ENCODE measurements at regions not wholly inside any gene's neighbourhood (a gene's known extent, or its start where the extent isn't known, plus 50 kb on each side); places are given as distances from the start of the nearest gene placed in this dataset.

- H3K27me3 Mint-ChIP-seq: peaks cover 2% of the 10 kb centered on the region
- H3K4me1 ChIP-seq (ENCODE audit: control insufficient read depth in 2 of 2, insufficient read depth in 2 of 2, low read length in 2 of 2): no peaks in the 10 kb centered on the region
- H3K4me2 ChIP-seq (replicated peaks; ENCODE audit: low read depth, low read length, poor library complexity, severe bottlenecking): no peak overlapping the region
- H3K9me3 ChIP-seq (ENCODE audit: control extremely low read depth in 1 of 3, control insufficient read depth in 2 of 3, insufficient read depth in 1 of 3, low read length in 2 of 3): no peaks in the 10 kb centered on the region
- H3K4me1 Mint-ChIP-seq: no peaks in the 10 kb centered on the region
- ATAC-seq (ENCODE audit: low read depth) (no peak), DNase-seq (no peak)
- TF ChIP-seq EZH2 (IDR thresholded peaks at IDR 0.05; ENCODE audit: borderline replicate concordance, insufficient read depth, low read depth, low read length, poor library complexity, severe bottlenecking): no peak
- no peak for TF ChIP-seq CTCF (IDR thresholded peaks at IDR 0.05)
- WGBS (ENCODE audit: insufficient coverage): no CpG with 5 or more reads among the region's 1 CpG
- H2AFZ ChIP-seq (ENCODE audit: insufficient read depth, low read depth, low read length, poor library complexity, severe bottlenecking): no peak overlapping the region
- no peak overlapping the region for H3K27ac Mint-ChIP-seq
- POLR2A ChIA-PET: no interaction called here
- H3K79me2 ChIP-seq (ENCODE audit: control insufficient read depth, insufficient read depth, low read length): no peaks in the 10 kb centered on the region
- intact Hi-C loops (cut with micrococcal nuclease): no loop called here
- no peak overlapping the region for H3K4me3 ChIP-seq (ENCODE audit: control extremely low read depth in 1 of 5, extremely low read depth in 1 of 5, insufficient read depth in 1 of 5, low read depth in 2 of 5, low read length in 4 of 5)
- H3K27ac ChIP-seq (ENCODE audit: low read length in 2 of 2): no peak overlapping the region
- no peaks in the 10 kb centered on the region for H4K20me1 ChIP-seq (ENCODE audit: control insufficient read depth, insufficient read depth, low read length, poor library complexity, severe bottlenecking)
- no peaks in the 10 kb centered on the region for H3K9me3 Mint-ChIP-seq (ENCODE audit: insufficient read depth)
- H3K36me3 ChIP-seq (replicated peaks in 1 of 2; ENCODE audit: control extremely low read depth in 1 of 2, control insufficient read depth in 1 of 2, extremely low read depth in 1 of 2, insufficient read depth in 2 of 2, low read length in 1 of 2): no peaks in the 10 kb centered on the region
- H3K27me3 ChIP-seq (replicated peaks in 1 of 4; ENCODE audit: control extremely low read depth in 1 of 4, control insufficient read depth in 3 of 4, insufficient read depth in 4 of 4, low read length in 3 of 4): no peaks in the 10 kb centered on the region
- H3K4me3 Mint-ChIP-seq: no peak overlapping the region
- CTCF ChIA-PET: no interaction called here
- no peak overlapping the region for H3K9ac ChIP-seq (ENCODE audit: low read length)
These were observed 93.4 kb upstream of the CPM start for GRCh38 chr12:69026336-69026735.

GRCh38 chr12:69027411-69027881, 94.5 kb upstream of the CPM start:
- Histone ChIP-seq H3K4me3 (ENCODE audit: control extremely low read depth in 1 of 5, extremely low read depth in 1 of 5, insufficient read depth in 1 of 5, low read depth in 2 of 5, low read length in 4 of 5) (no peak overlapping the region), H2AFZ (ENCODE audit: insufficient read depth, low read depth, low read length, poor library complexity, severe bottlenecking) (no peak overlapping the region), H3K4me2 (replicated peaks; ENCODE audit: low read depth, low read length, poor library complexity, severe bottlenecking) (no peak overlapping the region), H4K20me1 (ENCODE audit: control insufficient read depth, insufficient read depth, low read length, poor library complexity, severe bottlenecking) (no peaks in the 10 kb centered on the region), H3K27ac (ENCODE audit: low read length in 2 of 2) (no peak overlapping the region), H3K27me3 (replicated peaks in 1 of 4; ENCODE audit: control extremely low read depth in 1 of 4, control insufficient read depth in 3 of 4, insufficient read depth in 4 of 4, low read length in 3 of 4) (no peaks in the 10 kb centered on the region), H3K79me2 (ENCODE audit: control insufficient read depth, insufficient read depth, low read length) (no peaks in the 10 kb centered on the region), H3K36me3 (replicated peaks in 1 of 2; ENCODE audit: control extremely low read depth in 1 of 2, control insufficient read depth in 1 of 2, extremely low read depth in 1 of 2, insufficient read depth in 2 of 2, low read length in 1 of 2) (no peaks in the 10 kb centered on the region), H3K9ac (ENCODE audit: low read length) (no peak overlapping the region), H3K9me3 (ENCODE audit: control extremely low read depth in 1 of 3, control insufficient read depth in 2 of 3, insufficient read depth in 1 of 3, low read length in 2 of 3) (no peaks in the 10 kb centered on the region), H3K4me1 (ENCODE audit: control insufficient read depth in 2 of 2, insufficient read depth in 2 of 2, low read length in 2 of 2) (no peaks in the 10 kb centered on the region)
- Mint-ChIP-seq H3K4me3 (no peak overlapping the region), H3K27ac (no peak overlapping the region), H3K4me1 (no peaks in the 10 kb centered on the region), H3K27me3 (peaks cover 2% of the 10 kb centered on the region), H3K9me3 (ENCODE audit: insufficient read depth) (no peaks in the 10 kb centered on the region)
- TF ChIP-seq CTCF (IDR thresholded peaks at IDR 0.05) (no peak), EZH2 (IDR thresholded peaks at IDR 0.05; ENCODE audit: borderline replicate concordance, insufficient read depth, low read depth, low read length, poor library complexity, severe bottlenecking) (no peak)
- intact Hi-C loops (cut with micrococcal nuclease): no loop called here
- ChIA-PET POLR2A (no interaction called here), CTCF (no interaction called here)
- 93% methylated on average over 1 of the region's 4 CpGs for WGBS (ENCODE audit: insufficient coverage)
- ATAC-seq (ENCODE audit: low read depth) (no peak), DNase-seq (no peak)
